K562 (cell line): ENCODE measurements at regions not wholly inside any gene's neighbourhood (a gene's known extent, or its start where the extent isn't known, plus 50 kb on each side); places are given as distances from the start of the nearest gene placed in this dataset.

Experiments
- ATAC-seq: fragments of 200-7000 bp; cut with Tn5 transposase; 3 replicates; pipeline ENCODE4 v1.9.1; 2020; ENCODE audit warnings: moderate library complexity
- BruUV-seq: library from RNA; stranded (reverse); fragments of 400-500 nt; replicated peaks from 2 replicates; lab custom pipeline; 2021; lab: Mats Ljungman, UMichigan
- CTCF ChIA-PET: fragments of 300-600 bp; formaldehyde crosslinking; extraction: SDS; loops from one replicate; lab custom pipeline; 2021; ENCODE audit warnings: low intra/inter-chr PET ratio; lab: Yijun Ruan, JAX
- POLR2A ChIA-PET: fragments of 300-600, 350-650 bp; sonication (Branson Sonifier 250); formaldehyde crosslinking; extraction: SDS; loops from one replicate; lab custom pipeline; 2021; ENCODE audit warnings: antibody characterized with exemption, inconsistent platforms; lab: Yijun Ruan, JAX
- DNase-seq, 4 experiments: peaks; one replicate each; pipeline versions ENCODE4 v3.0.0 to v3.0.0-alpha.2; 2011 to 2018; ENCODE audit warnings: low spot score in 3 of 4, mixed read lengths in 3 of 4; ENCODE audit errors: extremely low read depth in 1 of 4
- FAIRE-seq: peaks from 2 replicates; lab custom pipeline; 2011; peaks lifted over from hg19 to GRCh38; lab: Jason Lieb, UNC
- H2AFZ ChIP-seq: 2 replicates; pipeline ENCODE4 v1.6.0; 2011; ENCODE audit warnings: low read depth, low read length, control low read depth, inconsistent platforms
- H3K27ac ChIP-seq: fragments of 200-600 bp; 3 replicates; pipeline ENCODE4 v1.8.0; 2011; ENCODE audit warnings: low read depth, mild to moderate bottlenecking, control low read depth, inconsistent platforms, low read length, moderate library complexity, mixed read lengths; ENCODE audit errors: extremely low read depth
- H3K27me3 ChIP-seq, 2 experiments: fragments of 300-600 bp in 1 of 2; 2 replicates in 1 of 2; 3 replicates in 1 of 2; pipeline versions ENCODE4 v1.6.0 to v1.8.0; 2011; ENCODE audit warnings: inconsistent platforms in 2 of 2, low read length in 2 of 2, mild to moderate bottlenecking in 1 of 2, mixed read lengths in 1 of 2, moderate library complexity in 1 of 2; ENCODE audit not compliant: control insufficient read depth in 2 of 2, insufficient read depth in 2 of 2
- H3K36me3 ChIP-seq: fragments of 300-600 bp; 3 replicates; pipeline ENCODE4 v1.8.0; 2011; ENCODE audit warnings: mild to moderate bottlenecking, low read length, inconsistent platforms; ENCODE audit not compliant: control insufficient read depth, insufficient read depth
- H3K4me1 ChIP-seq, 2 experiments: fragments of 200-600 bp in 1 of 2; replicated peaks in 1 of 2; 2 replicates in 1 of 2; 3 replicates in 1 of 2; pipeline versions ENCODE4 v1.5.1 to v1.8.0; 2011; ENCODE audit warnings: inconsistent platforms in 2 of 2, low read length in 2 of 2, mild to moderate bottlenecking in 1 of 2, mixed read lengths in 1 of 2, moderate library complexity in 1 of 2; ENCODE audit not compliant: control insufficient read depth in 2 of 2, insufficient read depth in 2 of 2
- H3K4me2 ChIP-seq: 2 replicates; pipeline ENCODE4 v1.6.1; 2011; ENCODE audit warnings: low read length, control low read depth, inconsistent platforms, mixed read lengths; ENCODE audit not compliant: insufficient read depth
- H3K4me3 ChIP-seq: fragments of 200-600 bp; sonication (generic), shearing (Covaris generic); 2 replicates; pipeline ENCODE4 v1.5.1; 2016; ENCODE audit warnings: control low read depth, inconsistent platforms
- H3K79me2 ChIP-seq: fragments of 200-600 bp; 3 replicates; pipeline ENCODE4 v1.8.0; 2011; ENCODE audit warnings: low read length, inconsistent platforms; ENCODE audit not compliant: control insufficient read depth, insufficient read depth
- H3K9ac ChIP-seq, 2 experiments: 2 replicates each; pipeline versions ENCODE4 v1.6.0 to v1.6.1; 2011; ENCODE audit warnings: low read depth in 2 of 2, low read length in 2 of 2, control low read depth in 1 of 2, inconsistent platforms in 1 of 2, mild to moderate bottlenecking in 1 of 2, mixed read lengths in 1 of 2; ENCODE audit not compliant: insufficient read depth in 1 of 2
- H3K9me1 ChIP-seq: one replicate; pipeline ENCODE4 v1.6.0; 2011; ENCODE audit warnings: inconsistent platforms, mild to moderate bottlenecking, low read length, moderate library complexity; ENCODE audit not compliant: control insufficient read depth, insufficient read depth
- H3K9me3 ChIP-seq: replicated peaks from 2 replicates; pipeline ENCODE4 v1.5.1; 2011; ENCODE audit warnings: low read depth, low read length, inconsistent platforms; ENCODE audit not compliant: control insufficient read depth, insufficient read depth
- H4K20me1 ChIP-seq: replicated peaks from 2 replicates; pipeline ENCODE4 v1.6.1; 2011; ENCODE audit warnings: low read length, inconsistent platforms, mixed read lengths; ENCODE audit not compliant: control insufficient read depth, insufficient read depth
- GTF2F1 ChIP-seq: IDR thresholded peaks from 2 replicates; pipeline ENCODE4 v1.6.1; 2011; ENCODE audit warnings: low read depth, low read length, improper control_type of control experiment
- POU5F1 ChIP-seq: fragments of 150-350 bp; IDR thresholded peaks from 2 replicates; pipeline ENCODE4 v1.6.1; 2014; ENCODE audit warnings: borderline replicate concordance, low read length, low read depth, mild to moderate bottlenecking; ENCODE audit not compliant: partially characterized antibody
- RBM15 ChIP-seq: fragments of 200-400 bp; formaldehyde crosslinking; IDR thresholded peaks from 2 replicates; pipeline ENCODE4 v1.6.1; 2018; ENCODE audit warnings: mild to moderate bottlenecking, low read length, moderate library complexity; ENCODE audit not compliant: insufficient read depth
- SRSF3 ChIP-seq: fragments of 200-400 bp; formaldehyde crosslinking; IDR thresholded peaks from 2 replicates; pipeline ENCODE4 v1.6.1; 2016; ENCODE audit warnings: mild to moderate bottlenecking, low read length, moderate library complexity; ENCODE audit not compliant: insufficient read depth
- ZMIZ1 ChIP-seq, 2 experiments: fragments of 150-350 bp in 1 of 2; IDR thresholded peaks; 2 replicates each; pipeline ENCODE4 v1.6.1; 2012 to 2016; ENCODE audit warnings: low read depth in 2 of 2, low read length in 2 of 2, mild to moderate bottlenecking in 1 of 2, moderate library complexity in 1 of 2
- ZNF280A ChIP-seq: fragments of 450-650 bp; IDR thresholded peaks from 2 replicates; pipeline ENCODE4 v1.6.1; 2018; ENCODE audit warnings: mild to moderate bottlenecking, low read depth; ENCODE audit not compliant: partially characterized antibody
- WGBS: fragments of 100-300 bp; shearing (Covaris generic); methylation state at CpG from one replicate; pipeline ENCODE4 v1.1.6; 2016; ENCODE audit warnings: low coverage, mixed read lengths; ENCODE audit not compliant: insufficient coverage; ENCODE audit errors: missing lambda C conversion rate; 5-methylcytosine and 5-hydroxymethylcytosine counted together
- in situ Hi-C: fragments of 300-500 bp; cut with MboI; formaldehyde crosslinking; loops from 4 replicates; pipeline ENCODE4 v1.15.0; 2018; ENCODE audit warnings: inconsistent platforms, mixed read lengths
- intact Hi-C: fragments of 100-400 bp; cut with micrococcal nuclease; formaldehyde crosslinking; loops from 2 replicates; pipeline ENCODE4 v1.14.2; 2022

- ATAC-seq = no peak
- no peak overlapping the region for H2AFZ ChIP-seq
- H3K27ac ChIP-seq = no peak overlapping the region
- H3K9ac ChIP-seq = no peak overlapping the region
- TF ChIP-seq RBM15 = no peak
- peaks cover 0 to 4% of the 10 kb centered on the region in 2 experiments; a peak in 1 of 5 replicates for H3K27me3 ChIP-seq
- 0% methylated on average over 2 of the region's 3 CpGs for WGBS
- no peaks in the 10 kb centered on the region for H3K36me3 ChIP-seq
- in situ Hi-C loops (no loop called here), intact Hi-C loops (no loop called here)
- H3K9me1 ChIP-seq = no peaks in the 10 kb centered on the region
- ChIA-PET POLR2A (interaction anchor here (1.1 kb wide), 1 partner anchor 8 kb away, joined by 3 read pairs; no protein-coding TSS in a partner anchor), CTCF (no interaction called here)
- H3K79me2 ChIP-seq = no peaks in the 10 kb centered on the region
- H4K20me1 ChIP-seq = no peaks in the 10 kb centered on the region; the same call in 1 of the 2 replicates
- no peaks in the 10 kb centered on the region for H3K4me1 ChIP-seq
- FAIRE-seq = no peak
- no peak for DNase-seq
- H3K4me2 ChIP-seq = no peak overlapping the region
- H3K9me3 ChIP-seq = no peaks in the 10 kb centered on the region
- no peak overlapping the region for H3K4me3 ChIP-seq
- BruUV-seq = no TSS peak
These were observed 66.2 kb upstream of the LCLAT1 start for GRCh38 chr2:30380824-30381223.

- H3K27ac ChIP-seq = no peak overlapping the region
- H3K9me3 ChIP-seq = no peaks in the 10 kb centered on the region
- H3K27me3 ChIP-seq = peaks cover 0 to 4% of the 10 kb centered on the region in 2 experiments; a peak in 1 of 5 replicates
- DNase-seq (no peak), FAIRE-seq (no peak), ATAC-seq (no peak)
- H2AFZ ChIP-seq = no peak overlapping the region
- CTCF ChIA-PET = no interaction called here
- H3K9me1 ChIP-seq = no peaks in the 10 kb centered on the region
- BruUV-seq = no TSS peak
- POLR2A ChIA-PET = interaction anchor here (1.1 kb wide), 1 partner anchor 9 kb away, joined by 3 read pairs; no protein-coding TSS in a partner anchor
- H3K36me3 ChIP-seq = no peaks in the 10 kb centered on the region
- WGBS = 2% methylated on average over 4 of the region's 4 CpGs
- no peaks in the 10 kb centered on the region for H3K79me2 ChIP-seq
- H3K4me1 ChIP-seq = no peaks in the 10 kb centered on the region
- no peak overlapping the region for H3K9ac ChIP-seq
- no peak overlapping the region for H3K4me3 ChIP-seq
- no peak overlapping the region for H3K4me2 ChIP-seq
- intact Hi-C loops = no loop called here
- H4K20me1 ChIP-seq = no peaks in the 10 kb centered on the region; the same call in 1 of the 2 replicates
- in situ Hi-C loops = no loop called here
- TF ChIP-seq GTF2F1 = no peak
- TF ChIP-seq SRSF3 = no peak
- no peak for TF ChIP-seq ZMIZ1 (IDR thresholded peaks at IDR 0.05; ENCODE audit: low read depth in 2 of 2, low read length in 2 of 2)
- no peak for TF ChIP-seq ZNF280A
- TF ChIP-seq POU5F1 = no peak
These were observed 64.8 kb upstream of the LCLAT1 start for GRCh38 chr2:30382162-30382783.
